HG03378 (cell line): ENCODE measurements at regions not wholly inside any gene's neighbourhood (a gene's known extent, or its start where the extent isn't known, plus 50 kb on each side); places are given as distances from the start of the nearest gene placed in this dataset.
"Not testable (repeated sequence)": the region's sequence is repeated elsewhere in the genome, so short reads cannot be mapped to it uniquely, and the experiment has no call there.

Source experiments
- ATAC-seq: cut with Tn5 transposase; IDR thresholded peaks from one replicate; pipeline ENCODE4 v1.9.1; 2021; ENCODE audit warnings: mild to moderate bottlenecking, moderate library complexity; ENCODE audit not compliant: unreplicated experiment

DNA sequence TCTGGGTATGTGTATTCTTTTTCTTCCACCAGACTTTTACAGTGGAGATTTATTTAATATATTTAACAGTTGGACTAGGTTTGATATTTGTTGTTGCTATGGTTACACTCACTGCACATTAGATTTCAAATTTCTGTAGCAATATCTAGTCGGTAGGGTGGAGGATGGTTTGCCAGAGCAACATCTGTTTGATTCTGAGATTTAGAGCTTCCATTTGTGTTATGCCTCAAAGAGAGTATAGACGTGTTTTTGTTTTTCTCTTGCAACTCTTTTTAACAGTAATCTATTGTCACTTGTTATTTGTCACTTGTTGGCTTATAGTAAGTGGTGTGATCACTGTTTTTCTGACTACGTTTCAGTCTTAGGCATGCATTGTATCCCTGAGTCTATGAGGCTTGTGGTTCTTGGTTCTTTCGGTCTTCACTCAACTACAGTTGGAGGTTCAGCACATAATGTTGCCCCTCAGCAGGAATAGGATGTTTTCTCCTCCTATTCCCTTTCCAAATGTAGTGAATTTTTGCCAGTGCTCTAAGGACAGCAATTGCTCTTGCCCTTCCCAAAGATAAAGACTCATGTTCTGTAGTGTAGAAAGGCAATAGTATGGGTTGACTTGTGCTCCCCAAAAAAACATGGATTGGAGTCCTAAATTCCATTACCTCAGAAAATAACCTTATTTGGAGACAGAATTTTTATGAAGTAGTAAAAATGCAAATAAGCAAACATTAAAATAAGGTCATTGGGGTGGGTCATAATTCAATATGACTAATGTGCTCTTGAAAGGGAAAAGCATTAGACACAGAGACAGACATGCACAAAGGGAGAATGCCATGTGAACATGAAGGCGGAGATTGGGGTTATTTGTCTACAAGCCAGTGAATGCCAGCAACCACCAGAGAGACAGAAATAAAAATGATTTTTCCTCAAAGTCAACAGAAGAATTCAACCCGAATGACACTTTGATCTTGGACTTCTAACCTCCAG is 692.1 kb downstream of the DIPK2A start:
- ATAC-seq: no peak

DNA sequence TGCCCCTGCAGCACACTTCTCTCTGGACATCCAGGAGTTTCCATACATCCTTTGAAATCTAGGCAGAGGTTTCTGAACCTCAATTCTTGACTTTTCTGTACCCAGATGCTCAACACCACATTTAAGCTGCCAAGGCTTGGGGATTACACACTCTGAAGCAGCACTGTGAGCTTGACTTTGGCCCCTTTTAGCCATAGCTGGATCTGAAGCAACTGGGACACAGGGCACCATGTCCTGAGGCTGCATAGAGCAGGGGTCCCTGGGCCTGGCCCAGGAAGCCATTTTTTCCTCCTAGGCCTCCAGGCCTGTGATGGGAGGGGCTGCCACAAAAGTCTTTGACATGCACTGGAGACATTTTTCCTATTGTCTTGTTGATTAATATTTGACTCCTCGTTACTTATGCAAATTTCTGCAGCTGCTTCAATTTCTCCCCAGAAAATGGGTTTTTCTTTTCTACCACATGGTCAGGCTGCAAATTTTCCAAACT is 694.0 kb downstream of the DIPK2A start:
- ATAC-seq: no peak

GRCh38 chr3:144670571-144670970 is 698.9 kb downstream of the DIPK2A start:
- ATAC-seq: no peak

DNA sequence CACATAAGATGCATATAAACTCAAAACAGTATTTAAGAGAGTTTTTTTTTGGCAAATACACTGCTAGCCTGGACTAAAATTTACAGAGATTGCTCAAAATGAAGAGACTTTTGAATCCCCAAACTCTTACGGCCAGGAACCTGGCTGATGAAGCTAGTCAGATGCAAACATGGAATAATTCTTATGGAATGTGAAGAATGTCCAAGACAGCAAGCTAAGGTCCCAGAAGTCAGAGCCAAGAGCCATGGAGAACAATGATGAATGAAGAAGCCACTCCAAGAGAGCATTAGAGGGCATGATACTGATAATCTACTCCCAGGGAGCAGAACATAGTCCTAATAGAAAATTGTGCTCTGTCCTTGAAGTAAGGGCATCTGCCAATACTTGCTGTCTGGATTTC is 705.5 kb downstream of the DIPK2A start:
- ATAC-seq: no peak

GRCh38 chr3:144683065-144683464 is 711.4 kb downstream of the DIPK2A start:
- no peak for ATAC-seq

DNA sequence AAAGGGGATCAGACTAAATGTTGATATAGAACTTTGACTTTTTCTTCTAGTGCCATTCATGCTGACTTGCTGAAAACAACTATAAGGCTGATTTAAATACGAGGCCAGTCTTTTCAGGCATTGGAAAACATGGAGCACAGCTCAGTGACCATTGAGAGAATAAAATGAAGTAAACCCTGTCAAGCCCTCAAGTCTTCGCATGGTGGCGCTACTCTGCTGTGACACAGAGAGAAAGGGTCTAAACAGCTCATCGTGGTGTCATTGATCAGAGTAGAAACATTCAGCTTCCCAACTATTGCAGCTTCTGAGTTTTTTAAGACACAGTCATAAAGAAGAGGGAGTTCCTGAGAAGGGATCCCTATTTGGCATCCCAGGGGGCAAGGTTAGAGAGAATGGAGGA is 716.2 kb downstream of the DIPK2A start:
- ATAC-seq: no peak

- no peak for ATAC-seq
These were observed 720.9 kb downstream of the DIPK2A start for GRCh38 chr3:144692488-144692887.

- ATAC-seq: no peak
These were observed 736.8 kb downstream of the DIPK2A start for GRCh38 chr3:144708437-144708836.

- ATAC-seq: no peak
These were observed 765.7 kb downstream of the DIPK2A start for GRCh38 chr3:144737281-144737680.

- no peak for ATAC-seq
These were observed 771.6 kb downstream of the DIPK2A start for GRCh38 chr3:144743225-144743668.

DNA sequence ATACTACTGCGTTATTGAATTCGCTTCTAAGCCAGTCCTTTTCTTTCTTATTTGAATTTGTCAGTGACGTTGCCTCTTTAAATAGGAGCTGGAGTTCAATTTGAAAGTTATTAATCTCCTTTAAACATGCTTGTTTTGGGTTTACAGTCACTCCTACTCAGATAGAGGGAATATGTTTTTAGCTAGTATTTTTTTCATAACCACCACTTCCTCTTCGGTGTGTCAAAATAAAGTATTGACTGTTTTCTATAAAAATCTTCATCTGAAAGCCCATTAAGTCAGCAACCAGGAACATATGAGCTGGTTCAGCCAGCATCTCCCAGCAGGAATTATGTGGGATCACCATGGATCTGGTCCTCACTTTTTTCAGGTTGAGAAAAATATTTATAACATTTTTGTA is 772.9 kb downstream of the DIPK2A start:
- no peak for ATAC-seq

DNA sequence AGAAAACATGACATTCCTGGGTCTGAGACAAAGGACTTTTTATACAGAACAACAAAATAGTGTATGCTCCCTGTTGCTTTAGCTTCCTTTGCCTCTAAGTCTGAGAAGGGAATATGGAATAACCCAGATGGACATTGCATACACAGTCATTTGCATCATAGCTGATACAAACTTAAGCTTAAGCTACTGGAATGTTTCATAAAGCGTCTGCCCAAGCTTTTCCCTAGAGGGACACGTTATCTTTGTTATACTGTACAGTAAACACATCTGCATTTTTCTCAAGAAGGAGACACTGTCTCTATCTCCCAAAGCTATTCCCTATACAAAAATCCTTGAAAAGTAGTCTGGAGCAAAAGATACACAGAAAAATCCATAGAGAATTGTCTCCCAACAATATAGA is 775.0 kb downstream of the DIPK2A start:
- ATAC-seq: no peak

GRCh38 chr3:144749536-144750253 is 778.1 kb downstream of the DIPK2A start:
- ATAC-seq: not testable (repeated sequence)

DNA sequence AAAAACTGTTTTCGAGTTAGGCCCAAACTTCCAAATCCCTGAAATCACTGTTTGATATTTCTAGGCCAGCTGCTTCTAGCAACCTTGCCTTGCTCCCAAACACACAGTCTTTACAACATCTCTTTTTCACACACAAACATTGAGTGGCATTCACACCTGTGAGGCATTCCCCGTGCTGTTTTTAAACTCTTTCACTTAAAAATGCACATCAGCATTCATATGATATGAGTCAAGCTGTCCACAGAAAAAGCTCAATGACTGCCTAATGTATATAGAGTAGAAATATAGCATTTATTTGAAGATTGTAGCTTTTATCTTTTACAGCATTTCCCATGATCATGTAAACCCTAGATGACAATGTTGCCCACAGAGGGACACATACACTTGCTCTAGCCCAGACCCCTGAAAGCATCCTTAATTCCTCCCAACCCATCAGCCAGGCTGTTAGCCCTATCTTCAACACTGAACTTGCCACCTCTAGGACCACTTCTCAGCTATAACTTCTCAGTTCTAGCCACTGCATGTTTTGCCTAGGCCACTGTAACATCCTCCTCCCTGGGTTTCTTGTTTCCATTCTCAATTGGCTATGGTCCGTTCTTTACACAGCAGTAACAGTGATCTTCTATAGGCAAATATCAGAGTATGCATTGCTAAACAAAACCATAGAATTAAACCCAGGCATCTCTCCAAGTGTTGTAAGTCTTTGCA is 782.6 kb downstream of the DIPK2A start:
- ATAC-seq: no peak

GRCh38 chr3:144756704-144757440 is 785.2 kb downstream of the DIPK2A start:
- ATAC-seq: no peak

DNA sequence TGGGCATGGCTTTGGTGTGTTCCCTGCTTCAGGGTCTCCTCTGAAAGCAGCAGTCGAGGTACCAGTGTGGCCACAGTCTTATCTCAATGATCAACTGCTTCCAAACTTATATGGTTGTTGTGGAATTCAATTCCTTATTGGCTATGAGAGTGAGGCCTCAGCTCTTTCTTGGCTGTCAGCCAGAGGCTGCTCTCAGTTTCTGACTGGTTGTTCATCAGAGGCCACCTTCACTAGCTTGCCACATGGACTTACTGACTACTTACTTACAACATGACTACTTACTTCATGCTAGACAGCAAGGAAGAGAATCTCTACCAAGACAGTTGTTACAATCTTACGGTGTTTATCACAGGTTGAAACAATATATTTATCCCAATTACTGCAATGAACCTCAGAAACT is 789.2 kb downstream of the DIPK2A start:
- no peak for ATAC-seq

DNA sequence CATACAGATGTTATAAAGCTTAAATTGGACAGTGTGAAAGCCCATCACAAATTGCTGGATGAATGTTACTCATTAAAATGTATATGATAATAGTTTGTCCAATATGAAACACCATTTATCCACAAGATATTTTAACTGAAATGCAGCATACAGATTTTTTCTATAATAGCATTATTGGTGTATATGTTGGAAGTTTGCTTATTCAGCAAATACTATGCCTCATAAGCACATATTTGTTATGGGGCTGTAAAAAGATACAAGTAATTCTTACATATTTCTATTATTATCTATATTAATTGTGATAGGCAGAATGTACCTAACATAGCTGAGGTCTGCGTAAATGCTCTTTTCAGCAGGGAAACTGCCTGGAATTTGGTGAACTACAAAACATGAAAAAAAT is 790.5 kb downstream of the DIPK2A start:
- ATAC-seq: no peak

GRCh38 chr3:144763878-144764454 is 792.3 kb downstream of the DIPK2A start:
- ATAC-seq: peak; percentile 78

GRCh38 chr3:144770281-144770680 is 798.7 kb downstream of the DIPK2A start:
- ATAC-seq: no peak

DNA sequence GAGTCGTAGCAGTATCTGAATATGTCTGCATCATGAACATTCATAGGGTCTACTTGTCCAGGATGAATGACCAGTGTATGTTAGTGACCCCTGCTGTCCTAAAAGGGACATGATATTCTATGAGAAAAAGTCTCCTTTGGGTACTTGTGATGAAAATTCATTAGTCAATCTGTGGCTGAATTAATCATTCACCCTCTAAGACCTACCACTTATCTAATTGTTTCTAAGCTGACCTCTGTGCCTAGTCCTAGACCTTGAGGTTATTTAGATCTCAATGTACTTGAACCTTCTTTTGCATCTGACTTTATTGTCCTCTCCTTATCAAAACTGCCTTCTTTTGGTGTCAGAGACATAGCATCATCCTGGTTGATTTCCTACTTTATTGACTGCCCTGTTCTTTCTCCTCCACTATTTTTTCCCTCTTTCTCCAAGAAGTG is 799.3 kb downstream of the DIPK2A start:
- peak; percentile 51 for ATAC-seq
